ENCODE measurements at regions not wholly inside any gene's neighbourhood (a gene's known extent, or its start where the extent isn't known, plus 50 kb on each side); places are given as distances from the start of the nearest gene placed in this dataset.
"Not testable (repeated sequence)": the region's sequence is repeated elsewhere in the genome, so short reads cannot be mapped to it uniquely, and the experiment has no call there.

DNA sequence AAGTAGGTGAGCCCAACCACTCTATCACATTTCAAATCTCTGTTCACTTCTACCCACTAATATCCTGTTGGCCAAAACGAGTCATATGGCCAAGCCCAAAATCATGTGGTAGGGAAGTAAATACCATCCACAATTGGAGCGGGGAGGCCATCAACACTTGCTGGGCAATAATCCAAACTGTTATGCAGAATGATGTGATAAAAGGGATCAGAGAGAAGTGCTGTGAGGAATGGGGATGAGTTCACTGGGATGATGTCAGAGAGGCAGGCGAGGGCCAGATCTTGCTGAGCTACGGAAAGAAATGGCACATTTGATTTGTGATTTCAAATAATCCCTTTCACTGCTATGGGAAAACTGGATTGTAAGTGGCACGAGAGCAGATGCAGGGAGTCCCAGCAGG, 188.4 kb downstream of the NPIPA8 start:
- DNase-seq = not testable (repeated sequence)

DNA sequence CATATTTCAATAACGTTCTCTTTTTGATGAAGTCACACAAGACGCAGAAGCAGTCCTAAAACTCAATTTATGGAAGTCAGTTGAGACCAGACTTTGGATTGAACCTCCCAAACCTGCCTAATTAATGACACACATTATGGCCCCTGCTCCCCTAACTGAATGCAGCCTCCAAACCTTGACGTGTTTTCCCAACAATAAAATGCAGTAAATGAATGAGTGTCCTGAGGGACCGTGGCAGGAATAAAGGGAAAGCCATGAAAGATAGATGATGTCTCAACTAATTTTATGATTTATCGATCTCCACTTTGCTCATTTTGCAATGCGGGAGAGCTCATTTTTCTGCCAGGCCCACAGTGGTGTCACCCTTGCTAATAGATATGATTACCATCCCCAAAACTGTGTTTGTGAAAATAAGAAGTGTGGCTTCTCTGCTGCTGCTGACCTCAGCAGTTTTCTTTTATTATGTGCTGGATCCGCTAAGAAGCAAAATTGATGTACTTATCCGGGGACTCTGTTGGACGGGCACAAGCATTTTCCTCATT, 189.9 kb downstream of the NPIPA8 start:
- DNase-seq = not testable (repeated sequence)

DNA sequence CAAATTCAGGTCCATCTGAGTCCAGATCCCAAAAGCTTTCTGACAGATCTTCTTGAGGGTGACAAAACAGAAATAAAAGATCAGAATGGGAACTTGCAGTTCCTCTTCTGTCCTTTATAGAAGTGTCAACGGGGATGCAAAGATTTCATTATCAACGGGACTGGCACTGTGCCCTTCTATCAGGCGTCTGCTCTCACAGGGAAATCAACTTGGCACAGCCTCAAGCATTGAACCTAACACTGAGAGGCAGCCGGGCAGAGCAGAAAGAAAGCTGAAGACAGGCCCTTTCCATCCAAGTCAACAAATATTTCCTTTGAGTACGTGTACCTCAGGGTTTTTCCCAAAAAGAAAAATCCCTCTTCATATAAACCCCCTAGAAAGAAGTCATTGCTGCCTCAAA, 194.5 kb downstream of the NPIPA8 start:
- not testable (repeated sequence) for DNase-seq

DNA sequence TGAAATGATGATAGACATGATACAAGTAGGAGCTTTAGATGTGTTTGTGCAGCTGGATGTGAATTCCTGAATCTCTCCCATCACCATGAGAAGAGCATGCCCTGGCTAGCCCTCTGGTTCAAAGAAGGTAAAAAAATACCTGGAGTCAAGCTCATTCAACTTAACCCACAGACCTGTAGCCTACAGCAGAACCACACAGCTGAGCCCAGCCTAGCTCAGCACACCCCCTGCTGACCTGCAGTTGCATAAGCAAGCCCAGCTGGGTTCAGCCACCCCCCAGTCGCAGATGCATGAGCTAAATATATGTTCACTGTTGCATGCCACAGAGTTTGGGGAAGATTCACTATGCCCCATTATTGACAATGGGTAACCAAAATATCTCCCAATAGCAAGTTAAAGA, 200.2 kb downstream of the NPIPA8 start:
- DNase-seq = not testable (repeated sequence)

DNA sequence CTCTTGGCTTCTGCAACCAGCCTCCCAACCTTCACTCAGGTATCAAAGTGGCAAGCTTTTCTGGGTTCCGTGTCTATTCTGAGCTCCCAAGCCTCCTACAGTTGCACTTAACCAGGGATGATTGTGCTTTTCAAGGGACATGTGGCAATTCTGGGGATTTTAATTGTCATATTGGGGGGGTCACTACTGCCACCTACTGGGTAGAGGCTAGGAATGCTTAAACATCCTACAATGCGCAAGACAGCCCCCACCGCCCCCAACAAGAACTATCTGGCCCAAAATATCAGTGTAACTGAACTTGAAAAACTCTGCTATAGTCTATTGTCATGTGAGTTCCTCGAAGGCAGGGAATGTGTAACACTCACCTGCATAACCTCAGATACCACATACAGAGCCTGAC, 201.5 kb downstream of the NPIPA8 start:
- DNase-seq = not testable (repeated sequence)

DNA sequence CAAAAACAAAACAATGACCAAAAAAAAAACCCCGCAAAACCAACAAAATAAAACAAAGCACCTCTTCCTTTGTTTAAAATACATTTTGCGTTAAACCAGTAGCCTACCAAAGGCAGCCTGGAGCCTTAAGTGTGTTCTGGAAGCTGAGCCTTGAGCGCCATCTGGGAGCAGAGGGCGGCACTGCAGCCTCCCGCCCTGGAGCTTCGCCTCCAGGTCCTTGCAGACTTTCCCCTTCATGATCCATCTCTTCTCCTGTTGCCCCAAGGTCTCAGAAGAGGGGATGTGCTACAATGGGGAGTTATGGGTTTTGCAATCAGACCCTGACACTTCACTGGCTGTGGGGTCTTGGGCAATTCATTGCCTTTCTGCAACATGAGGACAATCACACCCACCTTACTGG, 204.9 kb downstream of the NPIPA8 start:
- not testable (repeated sequence) for DNase-seq

GRCh38 chr16:18130478-18131120, 205.9 kb downstream of the NPIPA8 start:
- peak; percentile 16 for DNase-seq

GRCh38 chr16:18127033-18127432, 209.5 kb downstream of the NPIPA8 start:
- not testable (repeated sequence) for DNase-seq

DNA sequence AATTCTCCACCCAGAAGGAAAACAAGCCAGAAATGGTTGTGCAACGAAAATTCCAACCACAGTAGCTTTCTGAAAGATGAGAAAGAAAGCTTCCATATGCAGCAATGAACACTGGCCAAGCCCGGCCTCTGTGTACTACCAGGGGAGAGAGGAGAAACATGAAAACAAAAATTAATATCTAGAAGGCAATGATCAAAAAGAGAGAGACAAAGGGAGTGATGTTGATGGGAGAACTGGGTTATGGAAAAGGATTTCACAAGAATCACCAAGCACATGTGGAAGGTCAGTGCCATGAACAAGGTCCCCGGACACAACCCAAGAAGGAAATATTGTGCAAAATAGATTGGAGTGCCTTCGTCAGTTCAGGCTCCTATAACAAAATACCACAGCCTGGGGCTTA, 217.4 kb downstream of the NPIPA8 start:
- not testable (repeated sequence) for DNase-seq

DNA sequence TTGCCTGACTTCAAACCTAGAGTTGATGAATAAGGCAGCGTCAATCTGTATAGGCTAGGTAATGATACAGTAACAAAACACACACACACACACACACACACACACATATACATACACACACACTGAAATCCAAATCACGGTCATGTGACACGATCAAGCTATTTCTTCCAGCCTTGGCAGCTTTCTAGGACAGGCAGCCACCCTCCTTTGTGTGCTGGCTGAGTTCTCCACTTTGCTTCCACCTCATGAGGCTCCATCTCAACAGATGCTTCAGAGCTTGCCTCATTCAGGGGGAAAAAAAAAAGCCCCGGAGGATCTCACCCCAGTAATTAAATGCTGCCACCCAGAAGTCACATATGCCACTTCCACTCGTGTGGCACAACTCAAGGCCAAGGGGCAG, 217.9 kb downstream of the NPIPA8 start:
- not testable (repeated sequence) for DNase-seq

- peak; percentile 52 for DNase-seq
These were observed 218.5 kb downstream of the NPIPA8 start for GRCh38 chr16:18118071-18118470.

GRCh38 chr16:18104412-18104811, 232.1 kb downstream of the NPIPA8 start:
- not testable (repeated sequence) for DNase-seq

DNA sequence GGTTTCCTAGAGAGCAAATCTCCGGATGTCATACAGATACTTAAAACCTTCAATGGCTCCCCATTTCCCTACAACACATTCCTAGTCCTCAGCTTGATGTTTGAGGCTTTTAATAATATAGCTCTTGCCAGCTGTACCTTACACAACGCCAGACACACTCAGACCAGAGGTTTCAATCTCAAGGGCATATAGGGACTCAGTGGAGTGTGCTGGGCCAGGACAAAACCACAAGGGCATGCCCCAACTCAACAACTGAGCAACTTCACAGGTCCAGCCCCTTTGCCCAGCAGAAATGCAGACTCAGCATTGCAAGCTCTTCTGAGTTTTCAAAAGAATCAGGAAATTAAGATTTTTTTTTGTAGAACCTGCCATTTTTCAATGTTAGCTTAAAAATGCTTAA, 235.5 kb downstream of the NPIPA8 start:
- DNase-seq = not testable (repeated sequence)

DNA sequence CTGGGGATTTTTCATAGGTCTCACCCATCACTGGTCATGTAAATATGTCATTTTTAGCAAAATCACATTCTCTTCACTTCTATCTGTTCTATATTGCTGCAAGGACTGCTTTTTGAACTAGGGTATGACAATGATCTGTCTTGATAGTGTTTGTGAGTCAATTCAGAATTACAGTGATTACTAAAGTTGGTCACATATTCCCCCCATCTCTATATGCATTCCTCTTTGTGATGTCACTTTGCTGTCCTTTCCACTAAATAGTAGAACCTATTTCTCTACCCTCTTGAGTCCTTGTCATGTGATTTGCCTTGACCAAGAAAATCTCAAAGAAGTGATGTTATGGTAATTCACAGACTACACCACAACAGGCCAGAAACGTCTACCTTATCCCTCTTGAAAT, 243.9 kb downstream of the NPIPA8 start:
- not testable (repeated sequence) for DNase-seq

- DNase-seq = not testable (repeated sequence)
These were observed 255.7 kb downstream of the NPIPA8 start for GRCh38 chr16:18080658-18081363.

DNA sequence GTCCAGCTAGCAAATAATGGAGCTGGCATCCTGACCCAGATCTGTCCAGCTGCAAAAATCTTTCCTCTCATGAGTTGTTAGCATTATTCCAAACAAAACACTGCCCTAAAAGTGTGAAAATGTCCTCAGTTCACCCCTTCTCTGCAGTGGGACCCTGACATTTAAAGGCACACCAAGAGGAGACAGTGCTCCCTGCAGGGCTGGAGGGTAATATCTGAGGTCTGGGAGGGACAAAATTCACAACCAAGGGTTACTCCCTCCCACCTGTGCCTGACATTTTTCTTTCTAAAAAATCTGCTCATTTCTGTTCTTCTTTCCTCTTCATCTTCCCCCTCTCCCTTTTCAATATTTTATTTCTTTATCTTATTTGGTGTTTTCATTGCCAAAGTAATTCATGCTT, 258.6 kb downstream of the NPIPA8 start:
- DNase-seq = not testable (repeated sequence)

GRCh38 chr16:18072161-18072560, 264.4 kb downstream of the NPIPA8 start:
- DNase-seq = no peak

DNA sequence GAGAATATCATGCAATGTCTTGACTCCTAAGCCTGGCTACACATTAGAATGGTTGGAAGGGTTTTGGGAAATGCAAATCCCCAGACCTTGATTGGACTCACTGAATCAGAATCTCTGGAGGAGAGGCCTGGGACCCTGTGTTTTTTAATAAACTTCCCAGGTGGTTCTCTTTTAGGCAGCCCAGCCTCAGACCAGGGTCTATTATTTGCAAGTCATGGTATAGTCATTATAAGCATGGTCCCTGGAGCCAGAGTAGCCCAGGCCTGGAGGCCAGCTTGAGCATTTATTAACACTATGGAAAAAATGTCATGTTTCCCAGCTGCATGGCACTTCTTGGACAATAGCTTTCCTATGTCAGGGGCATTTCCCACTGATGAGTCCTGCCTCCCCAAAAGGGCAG, 266.9 kb downstream of the NPIPA8 start:
- no peak for DNase-seq

DNA sequence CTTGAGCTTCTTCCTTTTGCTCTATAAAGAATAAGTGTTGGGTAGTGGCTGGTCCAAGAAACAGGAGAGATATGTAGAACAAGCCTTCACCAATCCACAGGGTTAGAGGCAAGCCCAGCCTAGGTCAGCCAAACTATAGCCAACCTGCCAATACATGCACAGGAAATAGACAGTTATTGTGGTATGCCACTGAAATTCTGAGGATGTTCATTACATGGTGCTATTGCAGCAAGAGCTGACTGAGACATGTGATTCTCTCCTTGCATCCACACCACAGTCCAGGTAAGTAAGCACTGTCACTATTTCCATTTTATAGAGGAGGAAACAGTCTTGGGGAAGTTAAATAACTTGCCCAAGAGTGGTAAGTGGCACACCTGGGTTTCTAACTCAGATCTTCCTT, 268.1 kb downstream of the NPIPA8 start:
- DNase-seq = no peak

GRCh38 chr16:18062713-18063112, 273.8 kb downstream of the NPIPA8 start:
- peak; percentile 2 for DNase-seq

DNA sequence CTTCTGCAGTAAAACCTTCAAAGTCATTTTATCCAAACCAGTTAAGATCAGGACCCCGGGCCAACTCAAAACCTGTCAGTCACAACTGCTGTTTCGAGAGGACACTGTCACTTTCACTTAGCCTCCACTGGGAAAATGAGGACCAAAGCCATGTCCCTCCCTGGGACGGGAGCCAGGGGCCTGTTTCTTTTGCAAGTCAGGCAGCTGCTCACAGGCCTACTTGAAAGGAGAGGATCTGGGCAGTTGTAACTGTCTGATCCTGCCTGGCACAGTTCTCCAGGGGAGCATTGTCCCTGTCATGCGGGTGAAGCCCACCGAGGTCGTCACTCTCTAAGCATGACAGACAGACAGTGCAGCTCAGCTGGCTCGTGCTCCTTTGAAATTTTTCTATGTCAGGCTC, 276.2 kb downstream of the NPIPA8 start:
- no peak for DNase-seq

- DNase-seq = no peak
These were observed 277.0 kb downstream of the NPIPA8 start for GRCh38 chr16:18059577-18059976.

GRCh38 chr16:18059089-18059488, 277.4 kb downstream of the NPIPA8 start:
- no peak for DNase-seq

GRCh38 chr16:18055411-18055916, 281.1 kb downstream of the NPIPA8 start:
- no peak for DNase-seq

All from hematopoietic multipotent progenitor cell treated with erythropoietin and hydrocortisone succinate and interleukin-3 and kit ligand, for 4 days (in vitro differentiated cells).